Glomerular visceral epithelial cell (primary cell): ENCODE measurements at regions not wholly inside any gene's neighbourhood (a gene's known extent, or its start where the extent isn't known, plus 50 kb on each side); places are given as distances from the start of the nearest gene placed in this dataset.

Experiments
- DNase-seq: peaks from one replicate; pipeline ENCODE4 v3.0.0-alpha.2; 2016; ENCODE audit errors: extremely low spot score

DNA sequence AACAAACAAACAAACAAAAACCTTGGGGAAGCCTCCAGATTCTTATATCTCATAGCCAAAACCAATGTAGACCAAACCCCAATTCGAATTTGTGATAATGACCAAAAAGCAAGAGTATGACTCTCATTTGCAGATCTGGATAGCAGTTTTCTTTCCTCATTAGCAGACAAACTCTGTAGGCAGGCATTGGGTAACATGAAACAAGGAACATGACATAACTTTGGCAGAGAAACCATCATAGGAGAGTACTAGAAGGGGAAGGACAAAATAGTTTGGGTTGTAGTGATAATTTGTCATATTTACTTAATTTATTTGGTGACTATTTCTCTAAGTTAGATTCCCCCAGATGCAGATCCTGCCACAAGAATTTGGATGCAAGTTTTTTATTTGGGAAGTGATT lies 187.8 kb downstream of the MID1IP1 start:
- no peak for DNase-seq

DNA sequence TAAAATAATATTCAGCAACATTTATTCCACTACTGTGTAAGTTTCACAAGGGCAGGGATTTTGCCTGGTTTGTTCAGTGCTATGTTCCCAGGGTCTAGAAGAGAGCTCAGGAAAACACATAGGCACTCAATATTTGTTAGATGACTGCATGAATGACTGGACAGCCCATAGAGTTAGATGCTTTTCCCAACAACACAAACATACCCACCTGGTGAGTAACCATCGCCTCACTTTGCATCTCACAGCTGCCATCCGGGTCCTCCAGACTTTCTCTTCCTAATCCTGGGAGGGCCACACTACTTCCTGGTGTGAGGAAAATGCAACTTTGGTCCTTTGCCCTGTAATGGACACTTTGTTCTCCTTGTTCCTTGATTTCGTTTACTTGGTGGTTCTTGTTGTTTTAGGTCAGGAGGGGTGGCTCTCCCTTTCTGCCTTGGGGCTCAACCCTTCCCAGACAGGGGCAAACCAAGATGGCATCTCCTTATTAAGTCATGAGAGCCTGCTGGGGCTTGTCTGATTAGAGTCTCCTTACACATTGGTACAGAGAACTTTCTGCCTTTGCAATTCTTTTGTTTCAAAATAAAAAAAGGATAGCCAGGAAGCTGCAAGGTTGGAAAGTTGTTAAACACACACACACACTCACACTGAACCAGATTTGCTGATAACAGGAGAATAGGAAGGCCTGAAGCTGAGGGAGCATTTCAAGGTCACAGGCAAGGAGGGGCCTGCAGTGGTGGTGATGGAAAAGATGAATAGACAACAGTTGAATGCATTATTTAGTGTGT lies 190.6 kb downstream of the MID1IP1 start:
- DNase-seq, result no peak

DNA sequence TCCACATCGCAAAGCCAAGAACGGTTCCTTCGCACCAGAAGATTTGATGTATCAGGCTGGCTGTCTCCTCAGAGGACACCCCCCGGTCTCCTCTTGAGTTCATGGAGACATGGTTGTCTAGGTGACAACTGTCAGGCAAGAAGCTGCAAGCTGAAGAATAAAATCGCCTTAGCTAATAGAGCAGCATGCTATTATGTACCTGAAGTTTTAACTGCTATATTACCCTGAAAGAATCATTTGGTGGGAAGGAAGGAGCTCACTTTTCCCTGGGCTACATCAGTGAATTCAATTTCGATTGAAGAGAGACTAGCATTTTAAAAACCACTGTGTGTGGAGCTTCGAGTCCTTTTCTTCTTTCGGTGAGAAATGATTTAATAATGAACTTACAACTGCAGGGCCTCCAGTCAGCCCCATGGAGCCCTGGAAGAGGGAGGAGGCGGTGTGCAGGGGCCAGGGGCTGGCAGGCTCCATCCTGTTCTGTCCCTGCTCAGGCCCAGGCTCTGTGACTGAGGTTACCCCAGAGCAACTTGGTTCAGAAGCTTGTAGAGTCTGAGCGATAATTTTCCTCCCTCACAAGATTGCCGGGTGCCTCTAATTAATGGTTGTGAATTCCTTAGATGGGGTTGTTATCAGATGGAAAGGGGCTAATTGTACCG lies 191.3 kb downstream of the MID1IP1 start:
- no peak for DNase-seq

DNA sequence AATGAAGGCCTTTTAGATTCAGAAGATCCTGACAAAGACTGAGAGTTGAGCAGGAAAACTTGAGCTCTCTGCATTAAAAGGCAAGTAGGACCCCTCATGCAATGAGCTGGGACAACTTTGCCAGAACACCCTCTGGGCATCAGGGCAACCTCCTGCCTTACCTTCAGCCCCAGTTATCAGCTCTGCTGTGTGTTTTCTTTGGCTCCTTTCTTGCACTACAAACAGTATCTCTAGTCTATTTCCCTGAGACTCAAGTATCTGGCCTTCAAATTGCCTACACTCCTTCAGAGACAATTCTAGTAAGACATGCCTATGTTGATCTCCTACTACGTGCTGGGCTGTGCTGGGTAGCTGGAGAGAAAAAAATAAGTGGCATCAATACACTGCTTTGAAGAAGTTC lies 192.2 kb downstream of the MID1IP1 start:
- DNase-seq, result no peak

DNA sequence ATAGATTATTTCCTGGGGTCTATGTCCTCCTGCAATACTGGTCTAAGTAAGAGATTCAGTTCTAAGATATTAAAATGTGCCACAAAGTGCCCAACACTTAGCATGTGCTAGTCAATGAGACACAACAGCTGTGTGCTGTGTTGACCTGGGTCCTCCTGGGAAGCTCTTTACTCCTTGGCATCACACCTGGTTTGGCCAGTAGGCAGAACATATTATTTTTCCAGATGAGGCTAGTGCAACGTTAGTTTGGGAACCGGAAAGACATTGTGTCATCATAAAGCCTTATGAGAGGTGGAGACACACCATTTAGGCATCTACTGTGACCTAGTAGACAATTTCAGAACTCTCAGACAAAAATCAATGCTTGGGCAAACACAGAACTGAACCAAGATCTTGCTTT lies 197.8 kb downstream of the MID1IP1 start:
- no peak for DNase-seq

DNA sequence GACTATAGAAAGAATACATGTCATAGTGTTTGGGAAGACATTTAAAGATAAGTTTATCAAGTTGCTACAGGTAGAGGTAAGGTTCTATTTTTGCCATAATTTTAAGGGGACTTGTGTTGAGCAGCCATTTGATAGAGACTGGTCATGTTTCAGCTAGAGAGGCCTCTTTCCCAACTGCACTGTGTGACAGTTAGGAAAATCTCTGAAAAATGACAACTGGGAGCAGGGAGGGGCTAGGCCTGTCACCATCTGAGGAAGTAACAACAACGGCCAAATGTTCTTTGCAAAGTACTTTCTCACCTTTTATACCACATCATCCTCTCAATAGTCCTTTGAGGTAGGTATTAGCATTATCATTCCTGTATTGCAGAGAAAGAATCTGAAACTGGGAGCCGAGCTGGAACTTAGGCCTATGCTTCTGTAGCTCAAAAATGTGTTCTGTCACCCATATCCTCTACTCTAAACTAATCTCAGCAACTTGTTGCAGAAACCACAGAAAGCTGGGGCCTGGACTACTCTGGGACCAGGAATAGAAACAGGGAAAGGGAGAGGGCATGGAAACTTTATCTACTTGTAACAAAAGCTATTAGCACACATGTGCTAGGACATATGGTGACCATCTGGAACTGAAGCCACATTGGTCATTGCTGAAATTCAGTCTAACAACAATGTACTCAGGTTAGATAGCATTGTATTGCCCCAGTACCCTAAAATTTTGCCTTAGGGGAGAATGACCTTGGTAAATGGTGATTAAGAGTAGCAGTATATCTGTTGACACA lies 198.9 kb downstream of the MID1IP1 start:
- DNase-seq, result no peak

DNA sequence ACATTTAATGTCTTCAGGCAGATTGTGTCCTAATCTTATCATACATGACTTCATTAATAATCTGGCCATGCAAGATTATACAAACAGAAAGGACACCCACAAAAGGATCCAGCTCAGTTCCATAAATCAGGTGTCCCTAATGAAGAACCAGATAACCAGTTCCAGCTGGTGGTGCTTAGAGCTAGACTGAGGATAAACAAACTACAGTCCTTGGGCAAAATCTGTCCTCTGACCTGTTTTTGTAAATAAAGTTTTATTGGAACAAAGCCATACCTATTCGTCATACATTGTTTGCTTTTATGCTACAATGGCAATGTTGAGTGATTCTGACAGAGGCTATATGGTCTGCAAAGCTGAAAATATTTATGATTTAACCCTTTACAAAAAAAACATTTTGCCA lies 199.5 kb downstream of the MID1IP1 start:
- no peak for DNase-seq

DNA sequence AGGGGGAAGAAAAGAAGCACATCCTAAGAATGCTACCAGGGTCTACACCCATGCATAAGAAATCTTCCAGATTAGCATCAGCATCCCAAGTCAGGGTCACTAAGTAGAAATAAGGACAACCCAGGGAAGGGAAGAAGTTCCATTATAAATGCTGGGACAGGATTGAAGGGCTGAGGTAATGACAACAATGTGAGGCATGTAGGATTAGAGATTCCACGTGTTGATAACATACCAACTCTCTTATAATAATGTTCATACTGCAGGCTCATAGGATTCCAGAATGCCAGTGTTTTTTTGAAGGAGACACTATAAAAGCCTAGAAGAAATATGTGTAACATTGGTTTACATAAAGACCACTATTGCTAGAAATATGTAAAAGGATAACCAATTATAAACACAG lies 201.2 kb downstream of the MID1IP1 start:
- DNase-seq, result no peak

DNA sequence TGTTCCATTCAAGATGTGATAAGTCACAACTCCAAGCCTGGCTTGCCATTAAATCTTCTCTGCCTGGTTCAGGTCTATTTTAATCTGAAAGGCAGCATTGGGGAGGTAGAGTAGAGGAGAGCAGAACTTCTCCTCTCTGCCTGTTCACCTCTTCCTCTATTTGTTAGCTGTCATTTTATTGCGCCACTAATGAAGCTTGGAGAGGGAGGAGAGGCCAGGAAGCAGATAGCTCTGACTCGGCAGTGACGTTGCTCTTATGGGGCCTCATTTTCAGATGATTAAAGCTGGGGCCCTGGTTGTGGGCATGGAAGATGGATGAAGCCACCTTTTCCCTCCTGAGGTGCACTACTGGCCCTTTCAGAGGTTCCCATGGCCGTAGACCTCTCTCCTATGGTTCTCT lies 207.3 kb downstream of the MID1IP1 start:
- DNase-seq, result no peak

DNA sequence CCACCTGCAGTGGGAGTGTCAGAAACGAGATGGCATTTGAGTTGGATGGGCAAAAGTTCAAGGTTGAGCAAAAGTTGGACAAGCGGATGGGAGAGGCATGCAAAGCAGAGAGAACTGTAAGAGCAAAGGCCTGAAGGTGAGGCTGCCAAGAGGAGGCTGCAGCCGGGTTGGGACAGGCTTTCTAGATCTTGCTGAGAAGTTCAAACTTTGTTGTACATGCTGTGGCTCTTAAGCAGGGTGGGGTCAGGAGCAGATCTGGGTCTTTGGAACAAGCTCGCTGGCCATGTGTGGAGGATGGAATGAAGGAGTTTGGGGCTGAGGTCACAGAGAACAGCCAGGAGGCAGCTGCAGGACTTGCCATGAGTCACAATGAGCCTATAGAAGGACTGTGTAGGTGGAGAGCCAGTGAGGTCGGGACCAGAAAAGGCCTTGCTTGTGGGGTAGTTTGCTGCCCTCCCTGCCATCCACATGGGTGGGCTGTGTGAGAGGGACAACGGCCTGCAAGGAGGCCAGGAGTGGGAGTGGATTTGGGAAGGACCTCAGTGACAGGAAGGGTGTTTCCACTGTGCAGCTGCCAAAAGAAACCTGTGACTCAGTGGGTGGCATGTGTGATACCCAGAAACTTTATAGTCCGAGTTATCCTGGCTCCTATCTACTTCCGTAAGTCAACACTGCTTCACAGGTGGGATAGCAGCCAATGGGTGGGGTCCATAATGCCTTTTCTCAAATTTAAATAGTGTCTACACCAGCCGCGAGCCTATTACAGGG lies 210.4 kb downstream of the MID1IP1 start:
- DNase-seq, result no peak

DNA sequence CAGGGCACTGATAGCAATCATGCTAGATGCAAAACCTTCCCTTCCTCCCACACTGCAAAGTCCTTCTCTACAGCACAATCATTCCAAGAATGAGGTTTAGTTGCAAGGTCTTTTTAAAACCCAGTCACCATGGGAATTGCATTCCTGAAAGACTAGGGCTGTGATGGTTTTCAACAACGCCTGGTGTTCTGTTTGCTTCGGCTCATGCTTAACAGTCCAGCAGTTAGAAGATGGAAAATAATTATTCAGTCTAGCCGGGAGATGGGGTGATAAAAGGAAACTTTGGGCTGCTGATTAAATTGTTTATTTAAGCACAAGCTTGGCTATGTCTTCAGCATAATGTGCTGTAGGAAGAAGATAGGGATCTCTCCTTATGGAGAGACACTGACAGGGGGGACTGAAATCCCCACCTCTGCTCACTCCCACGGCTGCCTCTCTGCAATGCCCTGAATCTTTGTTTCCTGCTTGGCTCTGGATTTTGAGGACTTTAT lies 211.4 kb downstream of the MID1IP1 start:
- DNase-seq, result no peak

DNA sequence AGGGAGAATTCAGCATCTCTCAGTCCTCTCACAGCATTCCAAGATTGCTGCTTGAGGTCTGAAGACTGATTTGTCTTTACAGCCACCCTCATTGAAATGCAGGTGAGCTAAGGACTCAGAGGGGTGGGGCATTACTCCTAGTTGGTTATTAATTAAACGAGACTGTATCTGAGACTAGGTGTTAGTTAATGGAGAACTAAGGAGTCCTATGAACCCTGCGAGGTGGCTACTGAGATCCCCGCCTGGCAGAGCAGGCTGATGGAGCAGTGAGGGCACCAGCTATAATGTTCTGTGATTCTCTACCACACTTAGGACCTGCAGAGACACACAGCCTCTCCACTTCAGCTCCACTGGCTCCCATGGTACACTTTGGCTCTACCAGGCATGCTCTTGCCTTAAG lies 215.3 kb downstream of the MID1IP1 start:
- no peak for DNase-seq

DNA sequence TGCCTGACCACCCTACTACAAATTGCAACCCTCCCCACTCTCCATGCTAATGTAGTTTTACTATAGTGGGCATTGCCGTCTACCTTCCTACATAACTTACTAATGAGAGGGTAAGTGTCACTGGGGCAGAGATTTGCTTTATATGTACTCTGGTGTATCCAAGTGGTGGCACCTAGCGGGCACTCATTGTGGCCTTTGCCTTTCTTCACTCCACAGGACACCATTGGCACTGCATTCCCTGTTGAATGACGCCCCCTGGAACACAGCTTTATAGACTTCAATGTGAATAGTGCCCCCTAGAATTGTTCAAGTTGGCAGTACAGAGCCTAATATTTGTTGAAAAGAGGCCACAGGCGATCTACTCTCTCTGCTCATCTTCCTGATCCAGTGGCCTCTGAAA lies 215.8 kb downstream of the MID1IP1 start:
- no peak for DNase-seq

DNA sequence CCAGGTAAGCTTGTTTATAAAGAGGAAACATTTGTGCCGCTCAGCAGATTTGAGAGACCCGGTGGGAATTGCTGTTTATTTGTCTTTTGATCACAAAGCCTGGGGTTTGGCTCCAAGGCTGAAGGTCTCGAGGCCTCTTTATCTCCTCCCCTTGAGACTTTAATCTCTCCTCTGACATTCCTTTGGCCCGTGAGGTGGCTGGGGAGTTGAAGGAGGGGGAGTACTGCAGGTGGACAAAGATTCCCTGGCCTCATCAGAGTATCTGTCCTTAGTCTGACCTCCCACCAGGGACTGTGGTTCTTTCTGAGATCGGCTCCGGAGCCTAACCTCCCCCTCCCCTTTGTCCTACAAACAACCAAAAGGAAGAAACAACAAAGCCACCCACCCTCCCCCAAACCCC lies 216.5 kb downstream of the MID1IP1 start:
- DNase-seq, result no peak

DNA sequence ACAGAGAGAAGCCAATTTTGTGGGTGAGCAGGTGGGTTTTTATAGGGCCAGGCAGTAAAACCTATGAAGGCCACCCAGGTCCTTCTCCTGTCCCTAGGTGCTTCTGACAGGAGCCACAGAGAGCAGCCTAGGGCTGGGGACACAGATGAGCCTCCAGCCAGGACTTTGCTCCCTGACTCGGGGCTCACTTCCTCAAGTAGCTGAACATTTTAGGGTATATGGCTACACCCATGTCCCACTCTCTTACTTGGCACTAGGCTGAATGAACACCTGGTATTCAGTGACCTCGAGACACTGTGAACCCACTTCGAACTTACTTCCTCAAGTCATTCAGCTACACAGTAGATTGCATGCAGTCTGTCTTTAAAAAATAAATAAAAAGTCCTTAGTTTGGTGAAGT lies 217.3 kb downstream of the MID1IP1 start:
- no peak for DNase-seq

DNA sequence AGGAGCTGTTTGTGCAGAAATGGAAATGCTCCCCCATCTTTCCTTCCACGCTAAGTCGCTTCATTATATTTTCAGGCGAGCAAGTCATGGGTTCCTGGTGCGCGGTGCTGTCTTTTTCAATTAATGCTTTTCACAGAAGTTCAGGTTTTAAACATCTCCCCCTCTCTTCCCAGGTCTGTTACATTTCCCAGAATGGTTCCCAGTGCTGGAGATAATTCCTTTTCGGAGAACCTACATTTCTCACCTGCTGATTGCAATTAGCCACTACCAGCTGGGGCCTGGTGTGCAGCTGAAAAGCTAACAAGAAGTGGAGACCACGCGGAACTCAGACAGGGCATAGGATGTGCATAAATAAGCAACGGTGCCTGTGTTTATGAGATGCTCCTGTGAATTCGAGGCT lies 217.8 kb downstream of the MID1IP1 start:
- DNase-seq, result no peak

DNA sequence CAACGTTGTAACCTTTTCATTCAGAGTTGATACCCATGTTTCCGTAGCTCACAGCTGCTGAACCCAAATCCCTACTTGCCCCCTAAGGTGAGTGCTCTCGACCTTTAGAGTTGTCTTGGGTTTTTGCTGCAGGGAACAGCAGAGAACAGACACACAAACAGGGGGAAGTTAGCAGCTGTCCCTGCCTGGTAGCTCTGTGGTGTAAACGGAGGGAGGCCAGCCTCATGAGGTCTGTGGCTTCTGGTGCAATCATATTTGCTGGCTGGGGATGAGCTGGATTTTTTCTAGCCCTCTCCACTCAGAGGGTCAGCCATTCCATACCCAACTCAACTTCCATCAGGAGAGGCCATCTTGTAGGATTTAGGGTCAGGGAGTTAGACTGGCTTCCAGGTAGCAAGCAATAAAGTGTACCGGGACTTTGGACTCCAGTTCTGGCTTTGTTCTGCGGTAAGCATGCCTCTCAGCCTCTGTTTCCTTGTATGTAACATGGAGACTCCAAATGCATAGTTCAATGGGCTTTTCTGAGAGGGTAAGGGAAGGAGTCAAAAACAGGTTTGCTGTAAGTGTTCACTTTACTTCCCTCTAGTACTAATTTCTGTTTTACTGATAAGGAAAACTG lies 218.9 kb downstream of the MID1IP1 start:
- no peak for DNase-seq

DNA sequence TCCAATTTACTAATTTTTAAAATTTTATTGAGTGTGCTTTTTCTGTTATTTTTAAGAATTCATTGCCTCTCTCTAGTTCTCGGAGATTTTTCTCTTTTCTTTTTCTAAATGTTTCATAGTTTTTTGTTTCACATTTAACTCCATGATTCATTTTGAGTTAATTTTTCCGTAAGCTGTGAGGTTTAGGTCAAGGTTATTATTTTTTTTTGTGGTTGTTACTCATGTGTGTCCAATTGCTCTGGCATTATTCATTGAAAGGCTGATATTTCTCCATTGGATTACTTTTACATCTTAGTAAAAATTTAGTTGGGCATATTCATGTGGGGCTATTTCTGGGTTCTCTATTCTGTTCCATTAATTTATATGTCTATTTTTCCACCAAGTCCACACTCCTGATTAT lies 220.8 kb downstream of the MID1IP1 start:
- no peak for DNase-seq

DNA sequence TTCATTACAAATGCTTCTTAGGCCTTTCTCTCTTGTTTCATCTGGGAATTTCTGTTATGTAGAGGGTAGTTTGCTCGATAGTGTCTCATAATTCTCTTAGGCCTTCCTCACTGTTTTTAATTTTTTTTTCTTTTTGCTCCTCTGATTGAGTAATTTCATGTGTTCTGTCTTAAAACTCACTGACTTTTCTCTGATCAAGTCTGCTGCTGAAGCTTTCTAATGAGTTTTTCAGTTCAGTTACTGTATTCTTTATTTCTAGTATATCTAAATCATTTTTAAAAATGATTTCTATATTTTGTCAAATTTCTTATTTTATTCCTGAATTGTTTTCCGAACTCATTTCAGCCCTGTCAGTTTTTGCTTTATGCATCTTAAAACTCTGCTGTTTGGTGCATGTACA lies 228.0 kb downstream of the MID1IP1 start:
- no peak for DNase-seq

DNA sequence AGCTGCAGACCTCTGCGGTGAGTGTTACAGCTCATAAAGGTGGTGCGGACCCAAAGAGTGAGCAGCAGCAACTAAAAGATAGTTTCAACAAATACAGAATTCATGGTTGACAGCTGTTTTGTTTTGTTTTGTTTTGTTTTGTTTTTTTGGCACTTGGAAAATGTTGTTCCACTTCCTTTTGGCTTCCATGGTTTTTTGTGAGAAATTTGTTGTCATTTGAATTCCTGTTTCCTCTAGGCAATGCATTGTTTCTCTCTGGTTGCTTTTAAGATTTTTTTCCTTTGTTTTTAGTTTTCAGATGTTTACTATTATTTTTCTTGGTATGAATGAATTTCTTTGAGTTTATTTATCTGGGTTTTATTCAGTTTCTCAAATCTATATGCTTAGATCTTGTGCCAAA lies 229.4 kb downstream of the MID1IP1 start:
- no peak for DNase-seq

DNA sequence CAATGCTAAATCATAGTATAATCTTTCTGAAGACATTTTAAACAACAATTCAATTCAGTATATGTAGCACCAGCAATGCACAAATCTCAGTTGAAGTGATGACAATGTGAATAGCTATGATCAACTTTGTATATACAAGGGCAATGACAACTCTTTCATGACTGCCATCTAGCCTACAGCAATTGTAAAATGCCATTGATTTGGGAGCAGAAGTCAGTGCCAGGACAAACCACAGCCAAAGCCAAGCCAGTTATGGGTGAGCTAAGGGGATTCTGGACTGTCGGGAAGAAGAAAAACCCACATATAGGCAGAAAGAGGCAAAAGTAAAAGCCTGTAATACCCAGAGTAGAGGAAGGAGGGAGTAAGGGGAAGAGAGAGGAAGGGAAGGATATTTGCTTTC lies 238.6 kb downstream of the MID1IP1 start:
- DNase-seq, result no peak
